ENCODE measurements at regions not wholly inside any gene's neighbourhood (a gene's known extent, or its start where the extent isn't known, plus 50 kb on each side); places are given as distances from the start of the nearest gene placed in this dataset.

GRCh38 chr6:22221630-22222029 is 75.2 kb downstream of the PRL start:
- H3K36me3 ChIP-seq (ENCODE audit: insufficient read depth, low read length) = no peaks in the 10 kb centered on the region
- no peaks in the 10 kb centered on the region for H3K4me1 ChIP-seq (ENCODE audit: insufficient read depth, low read length, poor library complexity, severe bottlenecking)
- H3K4me2 ChIP-seq (ENCODE audit: low read length) = no peak overlapping the region
- H3K79me2 ChIP-seq (ENCODE audit: insufficient read depth, low read depth, low read length) = no peaks in the 10 kb centered on the region
- H3K27ac ChIP-seq (ENCODE audit: low read depth, low read length, poor library complexity, severe bottlenecking) = no peak overlapping the region
- BruUV-seq (replicated peaks) = no TSS peak
- H3K4me3 ChIP-seq (ENCODE audit: low read depth, low read length, poor library complexity, severe bottlenecking) = no peak overlapping the region
- ChIA-PET CTCF (ENCODE audit: unreplicated experiment) (no interaction called here), POLR2A (interaction anchor here (0.7 to 1.1 kb wide), 2 partner anchors 9 to 66 kb away, joined by 3 to 4 read pairs; no protein-coding TSS in a partner anchor)
- no peak overlapping the region for H2AFZ ChIP-seq (ENCODE audit: low read length)
- TF ChIP-seq CTCF (conservative IDR thresholded peaks at IDR 0.05; ENCODE audit: low read length) (no peak), EZH2phosphoT487 (IDR thresholded peaks at IDR 0.05; ENCODE audit: borderline replicate concordance, low read depth, low read length) (no peak)
- no peak for DNase-seq (ENCODE audit: low spot score)
- H3K9me3 ChIP-seq (ENCODE audit: low read length) = no peaks in the 10 kb centered on the region
- H3K9me2 ChIP-seq (ENCODE audit: insufficient read depth, low read length) = no peaks in the 10 kb centered on the region
- intact Hi-C loops (cut with micrococcal nuclease; ENCODE audit: unreplicated experiment) = no loop called here
- no peaks in the 10 kb centered on the region for H4K20me1 ChIP-seq (ENCODE audit: insufficient read depth, low read length)

- H4K20me1 ChIP-seq (ENCODE audit: insufficient read depth, low read length) = no peaks in the 10 kb centered on the region
- H3K79me2 ChIP-seq (ENCODE audit: insufficient read depth, low read depth, low read length) = no peaks in the 10 kb centered on the region
- H2AFZ ChIP-seq (ENCODE audit: low read length) = no peak overlapping the region
- no TSS peak for BruUV-seq (replicated peaks)
- no peaks in the 10 kb centered on the region for H3K4me1 ChIP-seq (ENCODE audit: insufficient read depth, low read length, poor library complexity, severe bottlenecking)
- CTCF ChIA-PET (ENCODE audit: unreplicated experiment) = no interaction called here
- TF ChIP-seq EZH2phosphoT487 (IDR thresholded peaks at IDR 0.05; ENCODE audit: borderline replicate concordance, low read depth, low read length) (no peak), CTCF (conservative IDR thresholded peaks at IDR 0.05; ENCODE audit: low read length) (no peak)
- POLR2A ChIA-PET = no interaction called here
- H3K36me3 ChIP-seq (ENCODE audit: insufficient read depth, low read length) = no peaks in the 10 kb centered on the region
- DNase-seq (ENCODE audit: low spot score) = no peak
- intact Hi-C loops (cut with micrococcal nuclease; ENCODE audit: unreplicated experiment) = no loop called here
- no peaks in the 10 kb centered on the region for H3K9me2 ChIP-seq (ENCODE audit: insufficient read depth, low read length)
- no peaks in the 10 kb centered on the region for H3K9me3 ChIP-seq (ENCODE audit: low read length)
- H3K4me3 ChIP-seq (ENCODE audit: low read depth, low read length, poor library complexity, severe bottlenecking) = no peak overlapping the region
- no peak overlapping the region for H3K4me2 ChIP-seq (ENCODE audit: low read length)
- no peak overlapping the region for H3K27ac ChIP-seq (ENCODE audit: low read depth, low read length, poor library complexity, severe bottlenecking)
Measured at GRCh38 chr6:22222469-22222868, 74.4 kb downstream of the PRL start.

- H3K4me2 ChIP-seq (ENCODE audit: low read length) = no peak overlapping the region
- POLR2A ChIA-PET = interaction anchor here (0.6 kb wide), 2 partner anchors 38 to 513 kb away, joined by 5 to 6 read pairs; no protein-coding TSS in a partner anchor
- H2AFZ ChIP-seq (ENCODE audit: low read length) = no peak overlapping the region
- H3K4me3 ChIP-seq (ENCODE audit: low read depth, low read length, poor library complexity, severe bottlenecking) = no peak overlapping the region
- CTCF ChIA-PET (ENCODE audit: unreplicated experiment) = no interaction called here
- H3K27ac ChIP-seq (ENCODE audit: low read depth, low read length, poor library complexity, severe bottlenecking) = no peak overlapping the region
- no peaks in the 10 kb centered on the region for H3K9me2 ChIP-seq (ENCODE audit: insufficient read depth, low read length)
- H3K9me3 ChIP-seq (ENCODE audit: low read length) = no peaks in the 10 kb centered on the region
- no peak for TF ChIP-seq EZH2phosphoT487 (IDR thresholded peaks at IDR 0.05; ENCODE audit: borderline replicate concordance, low read depth, low read length)
- TF ChIP-seq CTCF (conservative IDR thresholded peaks at IDR 0.05; ENCODE audit: low read length) = no peak
- BruUV-seq (replicated peaks) = no TSS peak
- no peaks in the 10 kb centered on the region for H3K4me1 ChIP-seq (ENCODE audit: insufficient read depth, low read length, poor library complexity, severe bottlenecking)
- H3K79me2 ChIP-seq (ENCODE audit: insufficient read depth, low read depth, low read length) = no peaks in the 10 kb centered on the region
- no peaks in the 10 kb centered on the region for H3K36me3 ChIP-seq (ENCODE audit: insufficient read depth, low read length)
- intact Hi-C loops (cut with micrococcal nuclease; ENCODE audit: unreplicated experiment) = no loop called here
- DNase-seq (ENCODE audit: low spot score) = no peak
- no peaks in the 10 kb centered on the region for H4K20me1 ChIP-seq (ENCODE audit: insufficient read depth, low read length)
Measured at GRCh38 chr6:22227824-22228610, 68.8 kb downstream of the PRL start.
